Right kidney (tissue), 1 donor: ENCODE measurements at regions not wholly inside any gene's neighbourhood (a gene's known extent, or its start where the extent isn't known, plus 50 kb on each side); places are given as distances from the start of the nearest gene placed in this dataset.

Experiments
- DNase-seq: peaks from one replicate; pipeline ENCODE4 v3.0.0-alpha.2; 2016

DNA sequence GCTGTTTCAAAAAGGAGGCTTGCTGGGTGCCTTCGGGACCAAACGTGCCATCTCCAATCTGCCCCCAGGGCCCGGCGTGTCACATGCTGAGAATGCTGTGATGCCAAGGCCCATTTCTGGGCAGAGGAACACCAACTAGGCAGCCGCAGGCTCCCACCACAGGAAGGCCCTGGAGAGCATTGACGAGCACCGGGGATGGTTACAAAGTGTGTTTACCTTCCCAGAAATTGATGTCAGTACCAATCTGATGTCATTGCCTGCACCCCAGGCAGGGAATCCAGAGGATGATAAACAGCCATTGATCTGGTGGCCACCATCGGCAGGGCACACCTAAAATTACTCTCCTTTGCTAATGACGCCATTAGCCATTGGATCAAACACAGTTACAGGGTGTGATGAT lies 418.1 kb upstream of the CDH5 start:
- no peak for DNase-seq

DNA sequence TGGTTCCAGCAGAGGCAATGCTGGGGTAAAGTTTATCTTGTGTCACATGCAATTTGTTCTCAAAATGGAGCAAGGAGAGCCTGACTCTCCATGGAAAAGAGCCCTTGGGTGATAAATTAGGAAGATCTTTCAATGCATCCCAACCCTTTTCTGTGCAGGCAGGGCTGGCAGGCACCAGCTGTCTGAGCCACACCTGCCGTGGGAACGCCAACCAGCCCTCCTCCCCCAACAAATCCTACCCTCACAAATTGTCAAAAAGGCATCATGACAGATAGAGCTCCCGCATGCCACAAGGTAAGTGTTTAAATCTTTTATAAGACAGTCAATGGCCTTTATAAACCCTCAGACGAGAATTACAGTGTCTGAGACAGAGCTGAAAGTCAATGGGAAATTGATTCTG lies 418.5 kb upstream of the CDH5 start:
- no peak for DNase-seq

DNA sequence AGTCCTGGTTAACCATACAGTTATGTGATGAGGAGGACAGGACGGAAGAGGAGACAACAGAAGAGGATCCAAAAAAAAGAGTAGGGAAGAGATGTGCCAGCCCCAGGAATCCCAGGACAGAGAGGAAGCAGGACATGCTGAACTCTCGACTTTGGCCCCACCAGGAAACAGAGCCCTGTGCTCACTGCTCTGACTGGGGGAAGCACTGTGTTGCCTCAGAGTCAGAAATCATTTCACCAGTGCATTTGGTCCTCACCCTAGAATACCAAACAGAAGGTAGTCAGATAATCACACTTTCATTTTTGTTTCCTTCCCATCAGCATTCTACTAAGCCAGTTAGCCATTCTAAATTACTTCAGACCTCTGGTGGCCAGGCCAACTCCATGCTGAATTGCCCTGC lies 421.0 kb upstream of the CDH5 start:
- no peak for DNase-seq

DNA sequence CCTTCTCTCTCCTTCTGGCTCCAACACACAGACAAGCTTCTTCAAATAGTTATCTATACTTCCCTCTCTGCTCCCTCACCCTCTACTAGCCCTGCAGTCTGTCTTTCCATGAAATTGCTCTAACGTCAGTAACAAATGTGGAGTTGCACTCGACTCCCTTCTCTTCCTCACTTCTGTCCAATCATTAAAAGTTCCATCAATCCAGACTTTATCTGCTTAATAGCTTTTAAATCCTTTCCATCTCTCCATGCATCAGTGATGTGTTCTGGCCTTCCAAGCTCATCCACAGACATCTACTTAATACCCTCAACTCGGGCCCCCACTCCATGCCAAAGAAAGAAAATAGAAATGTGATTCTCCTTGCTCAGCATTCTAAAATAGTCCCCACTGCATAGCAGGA lies 422.1 kb upstream of the CDH5 start:
- no peak for DNase-seq

DNA sequence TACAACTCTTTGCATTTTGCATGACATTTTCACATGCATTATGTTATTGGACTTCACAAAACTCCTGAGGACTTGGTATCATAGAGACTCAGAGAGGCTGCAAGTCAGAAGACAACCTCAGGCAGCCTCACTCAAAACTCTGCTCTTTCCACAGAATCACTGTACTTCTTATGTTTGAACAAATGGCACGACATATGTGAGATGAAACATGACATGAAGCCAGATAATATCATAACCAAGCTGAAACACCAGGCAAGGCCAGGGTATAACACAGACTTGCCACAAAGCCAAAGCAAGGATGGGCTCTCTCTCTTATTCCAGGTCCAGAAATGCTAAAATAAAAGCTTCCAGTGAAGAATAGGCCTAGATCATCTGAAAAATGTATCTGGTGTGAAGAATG lies 425.8 kb upstream of the CDH5 start:
- no peak for DNase-seq

DNA sequence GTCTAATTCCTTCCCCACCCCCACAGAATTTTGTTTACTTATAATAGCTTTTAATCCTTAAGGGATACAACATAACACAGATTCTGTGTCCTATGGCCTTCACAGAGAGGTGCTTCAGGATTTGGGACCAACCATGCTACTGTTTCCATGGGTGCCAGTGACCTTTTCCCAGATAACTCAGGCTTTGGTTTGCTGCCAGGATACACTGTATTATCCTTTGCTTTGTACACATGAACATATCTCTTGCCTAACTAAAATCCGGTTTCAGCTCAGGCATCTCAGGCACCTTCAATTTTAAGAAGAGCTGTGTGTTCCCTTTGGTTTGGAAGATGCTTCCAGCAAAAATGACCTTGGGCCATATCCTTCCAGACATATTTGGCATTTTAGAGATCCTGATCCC lies 428.4 kb upstream of the CDH5 start:
- DNase-seq, result no peak

DNA sequence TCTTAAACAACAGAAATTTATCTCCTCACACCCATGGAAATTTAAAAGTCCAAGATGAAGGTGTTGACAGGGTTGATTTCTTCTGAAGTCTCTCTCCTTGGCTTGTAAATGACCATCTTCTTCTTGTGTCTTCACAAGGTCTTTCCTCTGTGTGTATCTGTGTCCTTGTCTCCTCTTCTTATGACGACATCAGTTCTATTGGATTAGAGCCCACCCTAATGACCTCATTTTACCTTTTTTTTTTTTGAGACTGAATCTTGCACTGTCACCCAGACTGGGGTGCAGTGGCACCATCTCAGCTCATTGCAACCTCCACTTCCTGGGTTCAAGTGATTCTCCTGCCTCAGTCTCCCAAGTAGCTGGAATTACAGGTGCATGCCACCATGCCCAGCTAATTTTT lies 429.0 kb upstream of the CDH5 start:
- DNase-seq, result no peak

DNA sequence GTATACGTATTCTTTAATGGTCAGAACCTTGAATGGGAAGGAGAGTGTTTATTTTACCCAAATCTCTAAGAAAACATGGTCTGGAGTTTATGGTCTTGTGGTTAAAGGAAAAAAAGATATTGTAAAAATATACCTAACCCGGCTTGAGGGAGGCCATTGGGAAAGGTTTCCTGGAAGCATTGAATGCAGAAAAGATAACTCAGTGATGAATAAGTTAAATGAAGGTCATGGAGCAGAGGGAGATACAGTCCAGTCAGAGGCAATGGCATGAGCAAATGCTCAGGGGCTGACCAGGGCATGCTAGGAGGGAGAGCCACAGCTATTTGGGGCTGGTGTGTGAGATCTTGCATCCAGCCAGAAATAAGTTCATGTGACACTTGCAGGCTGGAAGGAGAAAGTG lies 430.4 kb upstream of the CDH5 start:
- no peak for DNase-seq

DNA sequence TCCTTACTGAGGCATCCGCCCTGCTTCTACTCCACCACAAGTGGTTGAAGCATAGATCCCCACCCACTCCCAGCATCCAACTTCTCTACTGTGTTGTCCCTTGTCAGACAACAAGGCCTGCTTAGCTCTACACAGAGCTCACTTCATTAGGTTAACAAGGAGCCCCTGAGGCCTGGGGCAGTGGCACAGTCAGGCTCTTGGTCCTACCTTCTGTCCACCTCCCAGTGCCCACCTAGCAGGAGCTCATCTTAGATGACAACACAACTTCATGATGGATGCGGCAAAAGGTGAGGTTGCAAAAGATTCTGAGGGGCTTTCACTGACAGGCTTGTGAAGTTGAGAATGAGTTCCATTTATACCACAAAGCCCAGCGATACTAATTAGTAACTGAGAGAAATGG lies 432.0 kb upstream of the CDH5 start:
- no peak for DNase-seq

DNA sequence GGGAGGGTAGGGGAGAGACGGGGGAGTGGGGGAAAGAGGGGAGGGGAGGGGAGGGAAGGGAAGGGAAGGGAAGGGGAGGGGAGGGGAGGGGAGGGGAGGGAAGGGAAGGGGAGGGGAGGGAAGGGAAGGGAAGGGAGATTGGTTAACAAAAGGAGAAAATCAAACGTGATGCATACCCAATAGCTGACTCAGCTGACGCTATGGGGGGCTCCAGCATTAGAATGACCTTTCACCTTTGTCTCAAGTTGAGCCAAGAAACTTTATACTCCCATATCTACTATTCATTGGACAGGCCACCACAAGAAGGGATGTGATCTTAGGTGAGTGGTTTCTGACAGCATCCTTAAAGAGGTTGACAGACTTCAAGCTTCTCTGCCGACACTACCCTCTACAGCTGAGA lies 432.8 kb upstream of the CDH5 start:
- no peak for DNase-seq

DNA sequence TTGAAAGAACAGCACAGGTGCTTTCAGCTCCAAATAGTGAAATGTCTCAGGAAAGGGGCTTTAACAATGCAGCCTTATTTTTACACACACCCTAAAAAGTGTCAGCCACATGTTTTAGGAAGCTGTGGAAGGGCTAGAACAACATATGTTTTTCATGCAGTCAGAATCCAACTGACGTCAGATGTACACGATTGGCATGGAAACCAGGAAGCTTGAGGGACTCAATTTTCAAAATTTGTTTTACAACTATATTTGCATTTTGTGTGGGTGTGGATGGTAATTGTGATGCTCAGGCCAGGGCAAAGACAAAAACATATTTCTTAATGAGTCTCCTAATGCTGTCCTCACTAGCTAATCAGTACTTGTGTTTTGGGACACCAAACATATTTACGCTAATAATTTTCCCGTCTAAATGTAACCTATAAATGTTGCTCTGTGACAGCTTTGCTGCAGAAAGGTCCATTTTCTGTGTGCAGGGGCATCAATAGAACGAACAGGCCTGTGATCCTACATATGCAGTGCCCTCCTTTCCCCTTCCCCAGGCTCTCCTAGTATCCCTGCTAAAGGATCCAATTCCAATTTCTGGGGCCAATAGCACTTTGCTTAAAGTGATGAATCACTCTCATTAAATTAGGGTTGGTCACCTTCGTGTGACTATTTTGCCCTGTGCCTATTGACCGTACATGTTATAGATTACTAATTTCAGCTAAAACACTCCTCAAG lies 434.0 kb upstream of the CDH5 start:
- no peak for DNase-seq

DNA sequence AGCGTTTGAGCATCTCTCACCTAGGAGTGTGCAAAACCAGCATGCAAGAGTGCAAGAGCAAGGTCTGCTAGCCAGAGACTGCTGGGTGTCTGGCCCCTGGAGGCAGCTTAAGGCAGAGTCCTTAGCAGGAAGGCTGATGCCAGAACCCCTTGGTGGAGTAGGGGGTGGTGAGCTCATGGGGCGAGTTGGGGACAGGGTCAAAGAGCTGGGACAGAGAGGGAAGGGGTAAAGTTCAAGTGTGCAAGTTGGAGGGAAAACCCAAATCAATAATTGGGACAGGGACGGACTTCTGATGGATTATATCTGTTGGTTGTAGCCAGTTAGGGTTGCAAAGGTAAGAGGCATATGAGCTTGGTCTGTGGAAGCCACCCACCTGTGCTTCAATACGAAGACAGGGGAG lies 443.6 kb upstream of the CDH5 start:
- no peak for DNase-seq

DNA sequence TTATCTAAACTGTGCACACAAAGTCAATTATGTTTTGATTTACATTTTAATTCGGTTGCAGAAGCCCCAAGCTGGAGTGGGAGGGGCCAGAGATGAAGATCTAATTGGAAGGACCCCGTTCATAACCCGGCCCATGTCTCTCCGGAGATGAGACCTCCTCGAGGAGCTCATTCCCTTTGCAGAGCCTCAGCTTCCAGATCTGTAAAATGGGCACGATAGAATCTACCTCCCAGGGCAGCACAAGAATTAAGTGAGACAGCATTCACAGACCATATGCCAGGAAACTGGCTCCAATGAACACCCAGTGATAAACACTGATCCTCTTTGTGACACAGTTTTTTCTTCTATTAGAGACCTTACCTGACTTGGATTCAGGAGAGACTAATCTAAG lies 446.5 kb upstream of the CDH5 start:
- no peak for DNase-seq

DNA sequence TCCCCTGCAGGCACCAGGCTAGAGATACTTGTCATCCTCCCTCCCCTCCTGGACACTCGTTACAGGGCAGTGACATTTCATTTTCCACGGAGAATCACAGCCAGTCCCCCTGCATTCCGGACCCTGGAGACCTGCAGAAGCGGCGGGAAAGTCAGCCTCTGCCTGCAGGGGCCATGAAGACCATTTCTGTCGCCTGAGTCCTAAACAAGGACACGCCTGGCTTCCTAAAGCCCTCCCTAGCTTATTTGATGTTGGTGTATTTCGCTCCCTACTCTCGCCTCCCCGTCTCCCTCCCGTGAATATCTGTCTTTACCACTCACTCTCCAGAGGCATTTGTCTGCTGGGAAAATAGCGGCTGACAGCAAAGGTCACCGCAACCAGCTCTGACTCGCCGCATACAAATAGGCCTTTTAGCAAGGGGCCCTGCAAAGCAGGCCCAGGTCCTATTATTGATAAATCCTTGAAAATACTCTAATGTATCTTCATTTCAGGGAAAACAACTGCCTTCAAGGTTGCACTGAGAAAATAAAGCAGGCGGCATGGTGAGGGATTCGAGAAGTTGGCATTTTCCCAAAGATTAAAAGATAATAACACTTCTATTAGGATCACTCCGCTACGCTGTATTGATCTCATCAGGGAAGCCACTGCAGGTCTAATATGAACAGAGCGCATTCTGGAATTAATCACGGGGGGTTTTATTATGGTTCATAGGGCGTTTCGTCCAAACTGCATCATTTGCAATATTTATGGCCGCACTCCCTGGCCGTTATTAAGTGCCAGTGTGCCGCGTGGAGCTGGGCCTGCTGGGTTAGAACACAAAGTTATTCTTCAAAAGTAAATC lies 447.1 kb upstream of the CDH5 start:
- DNase-seq, result no peak

DNA sequence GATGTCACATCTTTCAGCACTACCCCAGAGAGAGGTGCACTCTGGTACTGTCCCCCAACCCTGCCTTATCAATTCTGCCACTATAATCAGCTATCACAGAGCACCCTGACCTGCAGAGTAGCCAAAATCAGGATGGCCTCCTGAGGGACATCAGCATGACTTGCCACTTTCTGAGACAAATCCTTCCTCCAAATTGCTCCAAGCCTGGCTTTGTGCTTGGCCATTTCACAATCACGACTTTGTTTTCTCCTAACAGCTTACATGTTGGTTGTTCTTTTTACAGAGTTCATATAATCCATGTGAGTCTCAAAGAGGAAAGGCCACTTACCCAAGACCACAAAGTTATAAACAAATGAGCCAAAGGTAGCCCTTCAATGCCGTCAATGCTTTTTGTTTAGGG lies 449.0 kb upstream of the CDH5 start:
- DNase-seq, result no peak

DNA sequence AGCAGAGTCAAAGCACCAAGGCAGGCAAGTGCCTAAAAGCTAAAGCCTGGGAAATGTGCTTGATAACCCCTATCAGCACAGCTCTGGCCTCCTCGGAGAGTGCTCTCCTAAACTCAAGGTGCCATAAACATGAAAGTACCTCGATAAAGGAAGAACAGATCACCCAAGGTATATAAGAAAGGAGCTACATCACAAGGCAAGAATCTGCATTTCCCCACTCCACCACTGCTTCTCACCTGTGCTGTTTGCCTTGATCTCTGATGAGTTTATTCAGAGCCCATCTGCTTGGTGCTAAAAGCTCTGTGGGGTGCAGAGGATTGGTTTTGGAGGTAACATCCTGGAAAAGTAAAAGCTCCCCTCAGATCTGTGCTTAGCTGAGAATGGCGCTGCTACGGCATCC lies 449.5 kb upstream of the CDH5 start:
- no peak for DNase-seq

DNA sequence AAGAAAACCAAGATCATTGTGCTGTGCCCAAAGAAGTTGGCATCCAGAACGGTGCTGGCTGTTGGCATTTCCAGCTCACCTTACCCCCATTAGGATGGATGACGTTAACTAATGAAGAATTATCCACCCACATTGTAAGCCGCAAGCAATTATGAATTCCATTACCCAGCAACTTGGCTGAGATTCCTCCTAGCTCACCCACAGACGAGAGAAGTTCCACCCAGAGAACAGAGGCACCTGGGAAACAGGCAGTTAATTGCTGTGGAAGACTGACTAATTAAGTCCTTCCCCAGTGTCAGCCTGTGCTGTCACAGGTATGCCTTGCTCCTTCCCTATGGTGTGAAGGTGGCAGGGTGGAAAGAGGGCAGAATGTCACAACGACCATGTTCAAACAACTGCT lies 456.2 kb upstream of the CDH5 start:
- no peak for DNase-seq

DNA sequence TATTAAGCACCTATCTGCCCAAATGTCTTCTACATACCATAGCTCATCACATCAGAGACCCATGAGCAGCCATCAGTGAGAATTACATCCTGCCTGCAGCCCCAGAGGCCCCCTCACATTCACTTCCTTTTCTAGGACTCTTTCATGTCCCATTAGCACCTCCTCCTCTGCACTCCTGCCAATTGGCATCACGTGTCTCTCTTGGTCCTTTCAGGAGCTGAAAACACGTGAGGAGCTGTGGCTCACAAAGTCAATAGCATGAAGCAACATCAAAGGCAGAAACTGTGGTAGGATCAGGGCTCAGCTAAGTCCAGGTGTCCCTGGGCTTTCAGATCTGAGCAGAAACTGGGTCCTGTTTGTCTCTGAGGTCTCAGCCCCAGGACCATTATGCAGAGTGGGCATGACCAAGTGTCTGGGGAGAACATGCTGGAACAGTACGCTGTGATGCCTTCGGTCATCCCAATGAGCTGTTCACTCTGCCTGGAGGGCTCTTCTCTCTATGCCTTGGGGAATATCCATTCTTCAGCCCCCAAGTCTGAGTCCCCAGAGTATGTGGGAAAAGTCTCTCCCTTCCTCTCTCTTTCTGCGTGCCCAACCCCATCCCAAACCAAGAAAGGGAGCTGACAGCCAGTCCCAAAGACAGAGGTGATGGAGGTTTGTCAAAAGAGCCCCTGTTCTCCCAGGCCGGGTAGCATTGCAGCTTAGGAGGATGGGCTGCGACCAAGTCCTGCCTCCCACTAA lies 457.0 kb upstream of the CDH5 start:
- DNase-seq, result no peak

DNA sequence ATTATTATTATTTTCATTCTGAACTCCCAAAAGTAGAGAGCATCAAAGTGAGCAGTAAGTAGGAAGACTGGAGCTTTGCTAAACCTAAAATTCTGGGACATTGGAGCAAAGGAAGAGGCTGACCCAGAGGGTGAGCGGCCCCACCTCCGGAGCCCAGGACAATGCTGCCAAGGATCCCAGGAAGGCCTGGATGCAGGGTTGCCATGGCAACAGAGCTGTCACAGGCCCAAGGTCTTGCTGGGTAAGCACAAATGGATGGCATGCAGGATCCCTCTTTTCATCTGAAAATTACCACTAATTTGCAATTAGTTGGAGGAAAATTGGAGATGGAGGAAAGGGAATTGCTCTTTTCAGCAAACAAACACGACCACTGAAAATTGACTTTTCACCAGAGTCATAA lies 457.9 kb upstream of the CDH5 start:
- DNase-seq, result no peak

DNA sequence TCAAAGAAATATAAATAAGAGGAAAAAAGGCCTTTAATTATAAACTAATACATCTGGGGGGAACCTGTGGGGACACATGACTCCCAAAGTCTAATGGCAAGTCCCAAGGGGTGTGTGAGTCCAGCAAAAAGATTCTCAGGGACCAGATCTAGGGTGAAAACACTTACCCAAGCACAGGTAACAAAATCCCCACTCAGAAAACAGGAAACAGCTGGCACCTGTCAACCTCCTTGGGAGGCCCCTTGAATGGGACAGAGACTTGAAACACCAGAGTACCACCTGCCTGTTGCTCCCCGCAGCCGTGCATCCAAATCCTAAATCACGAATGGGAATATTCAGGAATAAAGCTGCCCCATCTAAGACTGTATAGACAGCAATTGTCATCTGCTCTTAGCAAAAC lies 461.2 kb upstream of the CDH5 start:
- no peak for DNase-seq

DNA sequence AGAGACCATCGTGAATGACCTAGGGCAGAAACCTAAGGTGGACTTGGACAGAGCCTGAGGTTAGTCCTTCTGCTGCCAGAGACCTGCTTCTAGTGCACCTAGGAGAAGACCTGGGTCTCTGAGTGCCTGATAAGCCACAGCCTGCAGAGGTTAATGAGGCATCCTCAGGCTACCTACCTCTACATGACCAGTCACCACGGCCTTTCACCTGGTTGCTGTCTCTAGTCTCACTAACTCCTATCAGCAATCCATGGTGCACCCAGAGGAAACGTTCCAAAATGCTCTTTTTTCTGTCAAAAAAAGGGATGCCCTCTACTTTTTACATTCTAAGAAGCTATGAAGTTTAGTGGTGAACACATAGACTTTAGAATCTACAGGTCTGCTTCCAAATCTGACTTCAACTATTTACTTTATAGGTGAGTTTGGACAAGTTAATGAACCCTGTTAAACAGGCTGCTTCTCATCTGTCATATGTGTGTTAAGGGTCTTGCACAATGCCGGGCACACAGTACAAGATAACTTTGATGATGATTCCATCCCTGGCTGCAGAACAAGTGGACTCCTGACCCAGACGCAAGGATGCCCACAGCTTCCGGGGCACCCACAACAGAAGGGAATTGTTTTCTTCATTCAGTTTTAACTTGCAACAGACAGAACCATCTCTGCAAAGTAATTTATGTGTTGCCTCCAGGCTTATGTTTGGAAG lies 469.9 kb upstream of the CDH5 start:
- no peak for DNase-seq

DNA sequence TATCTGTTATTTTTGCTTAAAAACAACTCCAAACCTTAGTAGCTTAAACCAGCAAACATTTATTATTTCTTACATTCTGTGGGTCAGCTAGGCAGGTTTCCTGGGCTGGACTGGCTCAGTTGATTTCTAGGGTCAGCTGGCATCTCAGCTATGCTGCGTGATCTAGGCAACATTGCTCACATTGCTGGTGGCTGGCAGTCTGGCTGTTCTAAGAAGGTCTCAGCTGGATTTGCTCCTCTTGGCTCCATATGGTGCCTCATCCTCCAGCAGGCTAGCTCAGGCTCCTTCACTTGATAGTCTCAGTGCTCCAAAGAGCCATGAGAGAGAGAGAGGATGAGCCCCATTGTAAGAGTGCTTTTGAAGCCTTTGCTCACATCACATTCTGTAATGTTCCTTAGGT lies 470.6 kb upstream of the CDH5 start:
- no peak for DNase-seq

DNA sequence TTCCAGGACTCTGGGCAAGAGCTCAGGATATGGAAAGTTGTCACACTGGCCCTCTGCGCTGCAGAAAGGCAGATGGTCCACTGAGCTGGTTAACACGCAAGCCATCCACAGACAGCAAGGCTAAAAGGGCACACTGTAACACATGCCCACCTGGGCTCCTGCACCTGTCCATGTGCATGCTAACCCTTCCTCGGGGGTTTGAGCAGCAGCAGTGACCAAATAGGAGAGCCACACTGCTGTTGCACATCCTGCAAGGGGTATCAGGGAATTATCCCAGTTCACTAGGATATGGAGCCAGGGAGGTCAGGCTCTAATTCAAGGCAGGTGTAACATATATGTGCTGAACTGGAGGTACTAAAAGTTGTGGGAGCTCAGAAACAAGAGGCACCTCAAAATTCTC lies 471.0 kb upstream of the CDH5 start:
- no peak for DNase-seq
